Lower leg skin (tissue), 3 donors: ENCODE measurements at regions not wholly inside any gene's neighbourhood (a gene's known extent, or its start where the extent isn't known, plus 50 kb on each side); places are given as distances from the start of the nearest gene placed in this dataset.

Source experiments
- CTCF ChIP-seq, 3 donors: fragments of 450-650 bp; IDR thresholded peaks; one replicate each; pipeline ENCODE4 v1.5.1; 2016; ENCODE audit warnings: antibody characterized with exemption in 3 of 3, mild to moderate bottlenecking in 3 of 3, moderate library complexity in 2 of 3
- POLR2A ChIP-seq, 2 donors: fragments of 450-650 bp; IDR thresholded peaks; one replicate each; pipeline ENCODE4 v1.6.1; 2016 to 2017; ENCODE audit warnings: antibody characterized with exemption in 2 of 2, mild to moderate bottlenecking in 1 of 2, moderate library complexity in 1 of 2

DNA sequence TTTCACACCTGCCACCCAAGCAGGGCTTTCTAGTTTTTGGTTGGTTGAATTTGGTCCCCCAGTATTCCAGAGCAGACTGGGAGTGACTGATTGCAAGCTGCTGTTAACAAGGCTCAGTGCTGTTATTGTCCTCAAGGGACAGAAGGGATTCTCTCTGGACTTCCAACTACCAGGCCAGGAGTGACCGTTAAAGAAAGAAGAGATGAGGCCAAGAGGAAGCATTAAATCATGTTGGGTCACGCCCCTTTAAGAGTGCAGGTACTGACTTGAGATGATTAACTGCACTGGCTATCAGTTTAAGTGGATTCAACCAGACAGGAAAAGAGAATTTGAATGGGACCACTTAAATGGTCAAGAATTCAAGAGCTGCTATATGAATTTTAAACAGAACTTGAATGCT is 220.8 kb upstream of the PCSK5 start:
- TF ChIP-seq CTCF (IDR thresholded peaks at IDR 0.05) (no peak), POLR2A (IDR thresholded peaks at IDR 0.05) (no peak)
